GM21619 (cell line): ENCODE measurements at regions not wholly inside any gene's neighbourhood (a gene's known extent, or its start where the extent isn't known, plus 50 kb on each side); places are given as distances from the start of the nearest gene placed in this dataset.

Experiments
- ATAC-seq: cut with Tn5 transposase; IDR thresholded peaks from one replicate; pipeline ENCODE4 v1.9.1; 2021; ENCODE audit not compliant: unreplicated experiment

DNA sequence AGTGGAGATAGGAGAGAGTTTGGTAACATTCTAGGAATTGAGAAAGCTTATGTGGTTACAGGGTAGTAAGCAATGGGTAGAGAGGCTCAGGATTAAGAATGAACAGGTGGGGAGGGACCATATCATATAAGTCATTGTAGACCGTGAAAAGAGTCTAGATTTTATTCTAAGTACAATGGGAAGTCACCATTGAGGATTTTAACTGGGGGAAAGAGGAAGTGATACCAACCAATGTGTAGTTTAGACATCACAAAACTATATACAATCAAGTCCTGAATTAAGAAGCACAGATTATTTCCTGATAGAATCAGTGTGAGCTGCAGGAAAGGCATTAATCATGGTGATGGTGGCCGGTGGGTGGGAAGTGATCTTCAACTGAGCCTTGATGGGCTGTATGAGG lies 178.3 kb upstream of the ZIC3 start:
- no peak for ATAC-seq

GRCh38 chrX:137366018-137366633 lies 199.8 kb upstream of the ZIC3 start:
- ATAC-seq, result no peak

- ATAC-seq, result no peak
These were observed 202.4 kb upstream of the ZIC3 start for GRCh38 chrX:137363559-137363958.

- ATAC-seq, result no peak
These were observed 203.3 kb upstream of the ZIC3 start for GRCh38 chrX:137362583-137362982.

DNA sequence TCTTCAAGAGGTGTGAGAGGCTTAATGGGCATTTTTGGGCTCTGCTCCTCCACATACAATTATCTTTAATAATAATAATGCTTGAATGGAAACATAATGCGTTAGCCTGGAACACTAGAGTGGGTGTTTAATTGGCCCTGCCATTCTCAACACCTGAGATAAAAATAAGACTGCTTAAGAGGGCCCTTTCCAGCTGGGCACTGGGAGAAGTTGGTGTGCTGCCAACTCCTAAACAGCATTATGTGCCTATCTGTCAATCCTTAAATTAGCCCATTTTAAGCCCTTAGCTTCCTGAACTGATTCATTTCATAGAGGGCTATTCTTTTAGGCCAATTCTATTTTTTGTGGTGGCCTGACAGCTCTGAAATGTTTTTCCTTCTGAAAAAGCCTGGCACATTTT lies 211.1 kb upstream of the ZIC3 start:
- no peak for ATAC-seq

- no peak for ATAC-seq
These were observed 212.5 kb upstream of the ZIC3 start for GRCh38 chrX:137353404-137353803.

DNA sequence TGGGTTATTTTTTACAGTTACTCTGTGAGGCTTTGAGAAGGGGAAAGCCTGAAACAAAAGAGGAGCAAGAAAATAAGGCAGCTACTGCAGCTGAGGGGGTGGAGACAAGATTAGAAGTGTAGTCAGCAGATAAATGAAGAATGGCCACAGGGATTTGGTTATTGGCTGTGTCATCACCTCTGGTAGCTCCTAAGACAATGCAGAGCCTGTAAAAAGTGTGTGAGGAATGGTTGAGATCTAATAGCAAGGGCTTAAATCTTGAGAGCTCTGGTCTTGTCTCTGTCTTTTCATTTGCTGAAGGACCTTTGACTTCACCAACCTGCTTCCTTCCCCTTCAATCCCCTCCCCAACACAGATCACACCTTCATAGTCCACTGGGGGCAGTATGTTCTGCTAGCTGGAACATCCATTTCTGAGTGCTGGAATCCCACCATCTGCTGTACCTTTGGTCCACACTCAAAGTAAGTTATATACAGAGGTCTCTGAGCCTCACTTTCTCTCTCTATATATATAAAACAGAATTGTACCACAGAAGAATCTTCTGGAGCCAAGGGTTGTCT lies 213.7 kb upstream of the ZIC3 start:
- ATAC-seq, result no peak

GRCh38 chrX:137342969-137343368 lies 223.0 kb upstream of the ZIC3 start:
- no peak for ATAC-seq

DNA sequence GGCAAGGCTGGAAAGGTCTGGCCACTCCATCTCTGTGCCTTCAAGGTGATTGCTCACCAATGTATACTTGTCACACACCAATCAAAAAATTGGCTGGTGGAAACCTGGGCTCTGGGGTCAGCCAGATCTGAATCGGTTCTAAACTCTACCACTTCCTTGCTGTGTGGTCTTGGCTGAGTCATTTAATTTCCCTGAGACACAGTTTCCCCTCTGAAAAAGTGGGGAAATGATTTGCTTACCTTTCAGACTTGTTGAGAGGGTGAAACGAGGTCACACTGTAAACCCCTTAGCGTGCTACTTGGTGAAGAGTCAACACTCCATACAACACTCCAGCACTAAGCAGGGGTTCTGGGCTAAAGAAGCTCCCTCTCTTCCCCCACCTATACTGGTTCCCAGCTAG lies 252.3 kb upstream of the ZIC3 start:
- ATAC-seq, result no peak

- ATAC-seq, result no peak
These were observed 260.5 kb upstream of the ZIC3 start for GRCh38 chrX:137305404-137305803.

- ATAC-seq, result no peak
These were observed 263.4 kb upstream of the GPR101 start for GRCh38 chrX:137297167-137297566.

GRCh38 chrX:137290011-137290410 lies 256.2 kb upstream of the GPR101 start:
- ATAC-seq, result no peak

- ATAC-seq, result no peak
These were observed 253.4 kb upstream of the GPR101 start for GRCh38 chrX:137287191-137287590.

GRCh38 chrX:137286423-137286822 lies 252.6 kb upstream of the GPR101 start:
- no peak for ATAC-seq

DNA sequence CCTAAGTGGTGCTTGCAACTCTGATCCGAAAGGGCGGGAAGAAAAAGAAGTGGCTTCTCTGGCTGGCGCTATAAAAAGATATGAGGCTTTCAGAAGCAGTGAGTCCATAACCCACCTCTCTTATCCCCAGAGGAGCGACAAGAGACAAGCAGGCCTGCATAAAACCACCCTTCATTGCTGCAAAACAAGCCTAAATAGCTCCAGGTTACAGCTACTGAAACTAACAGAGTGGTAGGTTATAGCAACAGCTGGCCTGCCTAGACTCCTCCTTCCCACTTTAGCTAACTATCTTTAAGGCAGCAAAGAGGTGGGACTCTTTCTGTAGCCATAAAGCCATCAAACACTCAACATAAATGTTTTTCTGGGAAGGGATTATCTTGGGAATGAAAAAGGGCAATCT lies 245.0 kb upstream of the GPR101 start:
- ATAC-seq, result no peak

- no peak for ATAC-seq
These were observed 229.6 kb upstream of the GPR101 start for GRCh38 chrX:137263374-137263773.

GRCh38 chrX:137245183-137245582 lies 211.4 kb upstream of the GPR101 start:
- no peak for ATAC-seq

- no peak for ATAC-seq
These were observed 203.0 kb upstream of the GPR101 start for GRCh38 chrX:137236837-137237236.

DNA sequence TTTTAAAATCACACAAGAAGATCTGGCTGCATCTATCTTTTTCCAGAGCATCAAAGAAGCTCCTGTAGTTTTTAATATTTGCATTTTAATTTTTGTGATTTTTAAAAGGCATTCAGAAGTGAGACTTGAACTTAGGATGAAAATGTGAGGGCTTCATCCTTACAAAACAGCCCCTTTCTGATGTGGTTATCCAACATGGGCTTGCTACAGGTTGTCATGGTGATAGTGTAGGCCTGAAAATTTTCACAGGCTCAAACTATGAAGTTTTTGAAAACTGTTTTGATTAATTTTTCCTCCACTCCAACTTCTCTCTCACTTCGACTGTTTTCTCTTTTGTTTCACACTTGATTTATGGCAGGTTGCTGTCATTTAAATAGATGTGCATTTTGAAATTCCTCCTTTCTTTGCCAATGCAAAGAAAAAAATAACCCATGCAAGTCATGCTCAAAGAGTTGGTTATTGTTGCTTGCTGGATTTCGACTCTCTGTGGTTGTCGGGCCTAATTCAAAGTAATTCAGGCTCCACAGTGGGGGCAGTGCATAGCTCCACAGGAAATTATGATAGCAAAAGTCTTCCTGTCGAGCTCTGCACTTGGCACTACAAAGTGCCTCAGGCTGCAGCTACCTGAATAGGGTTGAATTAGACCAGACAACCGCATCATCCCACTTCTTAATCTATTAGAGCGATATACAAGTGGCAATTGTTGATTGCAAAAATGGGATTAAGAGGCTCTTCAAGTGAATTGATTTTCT lies 201.0 kb upstream of the GPR101 start:
- no peak for ATAC-seq

GRCh38 chrX:137233478-137233877 lies 199.7 kb upstream of the GPR101 start:
- no peak for ATAC-seq

DNA sequence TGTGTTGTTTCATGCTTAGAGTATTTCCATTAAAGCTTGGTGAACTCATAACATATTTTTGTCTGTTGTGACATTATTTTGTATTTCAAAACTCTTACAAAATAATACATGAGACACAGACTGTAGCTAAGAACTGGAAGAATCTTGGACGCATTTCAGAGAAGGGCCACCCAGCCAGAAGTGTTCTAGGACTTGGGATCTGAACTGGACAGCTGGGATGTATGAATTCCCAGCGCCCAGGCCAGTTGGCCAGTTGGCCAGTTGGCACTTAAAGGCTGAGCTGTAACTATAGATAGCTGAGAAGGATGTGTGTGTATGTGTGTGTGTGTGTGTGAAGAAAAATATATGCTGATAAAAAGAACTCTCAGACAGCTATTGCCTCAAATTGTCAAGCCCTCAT lies 193.4 kb upstream of the GPR101 start:
- no peak for ATAC-seq

DNA sequence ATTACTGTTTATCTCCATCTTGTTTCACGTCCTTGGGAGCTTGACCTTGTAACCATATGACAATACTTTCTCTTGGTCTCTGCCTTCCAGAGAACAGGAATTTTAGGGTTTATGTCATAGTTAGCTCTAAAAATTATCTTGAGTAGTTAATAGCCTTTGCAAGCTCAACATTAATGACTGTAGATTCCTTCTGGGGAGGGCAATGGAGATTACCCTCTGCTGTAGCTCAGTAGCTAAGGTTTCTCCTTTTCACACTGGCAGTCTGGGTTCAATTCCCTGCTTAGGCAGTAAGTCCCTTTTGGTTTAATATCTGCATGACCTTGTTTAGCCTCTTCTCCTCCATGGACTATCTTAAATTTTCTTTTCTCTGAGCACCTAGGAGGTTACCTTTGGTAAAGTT lies 181.7 kb upstream of the GPR101 start:
- ATAC-seq, result no peak
